Osteoblast (primary cell): ENCODE measurements at regions not wholly inside any gene's neighbourhood (a gene's known extent, or its start where the extent isn't known, plus 50 kb on each side); places are given as distances from the start of the nearest gene placed in this dataset.
"Not testable (repeated sequence)": the region's sequence is repeated elsewhere in the genome, so short reads cannot be mapped to it uniquely, and the experiment has no call there.

Experiments used
- DNase-seq: peaks from one replicate; pipeline ENCODE4 v3.0.0; 2011; ENCODE audit warnings: low spot score, mixed read lengths; ENCODE audit not compliant: insufficient read length; ENCODE audit errors: missing footprints
- H2AFZ ChIP-seq: 2 replicates; pipeline ENCODE4 v1.6.0; 2011; ENCODE audit warnings: mild to moderate bottlenecking, low read length
- H3K27ac ChIP-seq: 2 replicates; pipeline ENCODE4 v1.5.1; 2011; ENCODE audit warnings: mild to moderate bottlenecking, low read depth, low read length, moderate library complexity
- H3K27me3 ChIP-seq: 2 replicates; pipeline ENCODE4 v1.6.0; 2012; ENCODE audit warnings: mild to moderate bottlenecking, control low read depth, inconsistent platforms, low read length, moderate library complexity; ENCODE audit not compliant: insufficient read depth
- H3K36me3 ChIP-seq: 2 replicates; pipeline ENCODE4 v1.5.1; 2011; ENCODE audit warnings: mild to moderate bottlenecking, low read length, control low read depth, moderate library complexity; ENCODE audit not compliant: insufficient read depth
- H3K4me1 ChIP-seq: 2 replicates; pipeline ENCODE4 v1.5.1; 2011; ENCODE audit warnings: mild to moderate bottlenecking, low read length, control low read depth, moderate library complexity; ENCODE audit not compliant: insufficient read depth
- H3K4me2 ChIP-seq: 2 replicates; pipeline ENCODE4 v1.6.0; 2011; ENCODE audit warnings: mild to moderate bottlenecking, low read length; ENCODE audit not compliant: insufficient read depth
- H3K4me3 ChIP-seq: fragments of 200-600 bp; sonication (generic); 3 replicates; pipeline ENCODE4 v1.5.1; 2012; ENCODE audit warnings: mild to moderate bottlenecking, low read length, inconsistent platforms; ENCODE audit not compliant: insufficient read depth
- H3K79me2 ChIP-seq: 2 replicates; pipeline ENCODE4 v1.6.0; 2012; ENCODE audit warnings: mild to moderate bottlenecking, low read length, control low read depth, inconsistent platforms; ENCODE audit not compliant: insufficient read depth
- H3K9me3 ChIP-seq: 2 replicates; pipeline ENCODE4 v1.5.1; 2011; ENCODE audit warnings: low read depth, low read length, control low read depth
- H4K20me1 ChIP-seq: 2 replicates; pipeline ENCODE4 v1.6.0; 2012; ENCODE audit warnings: mild to moderate bottlenecking, low read length, control low read depth; ENCODE audit not compliant: insufficient read depth
- CTCF ChIP-seq: IDR thresholded peaks from 2 replicates; pipeline ENCODE4 v1.5.1; 2011; ENCODE audit warnings: mild to moderate bottlenecking, low read depth, low read length, moderate library complexity; ENCODE audit errors: extremely low read depth

DNA sequence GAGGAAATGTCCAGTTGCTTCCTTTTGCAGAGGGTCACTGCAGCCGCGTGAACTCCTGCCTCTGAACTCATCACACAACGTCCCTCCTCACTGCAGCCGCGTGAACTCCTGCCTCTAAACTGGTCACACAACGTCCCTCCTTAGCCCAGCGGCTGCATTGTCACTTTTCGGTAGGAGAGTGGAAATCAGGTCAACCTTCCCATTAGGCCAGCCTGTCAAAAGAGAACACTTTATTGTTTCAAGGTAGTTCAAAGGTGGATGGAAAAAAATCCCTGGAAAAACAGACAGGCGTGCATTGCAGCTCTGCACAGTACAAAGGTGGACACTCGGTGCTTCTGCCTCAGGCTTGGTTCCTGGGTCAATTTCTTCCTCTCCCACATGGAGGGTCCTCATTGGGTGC is 280.2 kb downstream of the FOXL1 start:
- H3K27ac ChIP-seq: no peak overlapping the region
- DNase-seq: no peak
- H3K27me3 ChIP-seq: peaks cover 5% of the 10 kb centered on the region
- H3K4me2 ChIP-seq: peak overlapping the region; percentile 12
- H3K36me3 ChIP-seq: no peaks in the 10 kb centered on the region
- no peaks in the 10 kb centered on the region for H3K9me3 ChIP-seq
- no peak for TF ChIP-seq CTCF
- H3K79me2 ChIP-seq: no peaks in the 10 kb centered on the region
- no peak overlapping the region for H3K4me3 ChIP-seq
- no peak overlapping the region for H2AFZ ChIP-seq
- peaks cover 11% of the 10 kb centered on the region for H3K4me1 ChIP-seq
- no peaks in the 10 kb centered on the region for H4K20me1 ChIP-seq

DNA sequence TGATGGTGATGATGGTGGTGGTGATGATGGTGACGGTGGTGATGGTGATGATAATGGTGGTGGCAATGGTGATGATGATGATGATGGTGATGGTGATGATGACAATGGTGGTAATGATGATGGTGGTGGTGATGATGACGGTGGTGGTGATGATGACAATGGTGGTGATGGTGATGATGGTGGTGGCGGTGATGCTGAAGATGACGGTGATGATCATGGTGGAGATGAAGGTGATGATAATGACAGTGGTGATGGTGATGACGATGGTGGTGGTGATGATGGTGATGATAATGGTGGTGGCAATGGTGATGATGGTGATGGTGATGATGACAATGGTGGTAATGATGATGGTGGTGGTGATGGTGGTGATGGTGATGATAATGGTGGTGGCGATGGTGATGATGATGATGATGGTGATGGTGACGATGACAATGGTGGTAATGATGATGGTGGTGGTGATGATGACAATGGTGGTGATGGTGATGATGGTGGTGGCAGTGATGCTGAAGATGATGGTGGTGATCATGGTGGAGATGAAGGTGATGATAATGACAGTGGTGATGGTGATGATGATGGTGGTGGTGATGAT is 283.0 kb downstream of the FOXL1 start:
- not testable (repeated sequence) for H4K20me1 ChIP-seq, DNase-seq, H3K36me3 ChIP-seq, H3K4me2 ChIP-seq, H3K27ac ChIP-seq, H3K4me3 ChIP-seq, H3K27me3 ChIP-seq, H2AFZ ChIP-seq, H3K9me3 ChIP-seq, H3K79me2 ChIP-seq
- H3K4me1 ChIP-seq: peaks cover 11% of the 10 kb centered on the region

DNA sequence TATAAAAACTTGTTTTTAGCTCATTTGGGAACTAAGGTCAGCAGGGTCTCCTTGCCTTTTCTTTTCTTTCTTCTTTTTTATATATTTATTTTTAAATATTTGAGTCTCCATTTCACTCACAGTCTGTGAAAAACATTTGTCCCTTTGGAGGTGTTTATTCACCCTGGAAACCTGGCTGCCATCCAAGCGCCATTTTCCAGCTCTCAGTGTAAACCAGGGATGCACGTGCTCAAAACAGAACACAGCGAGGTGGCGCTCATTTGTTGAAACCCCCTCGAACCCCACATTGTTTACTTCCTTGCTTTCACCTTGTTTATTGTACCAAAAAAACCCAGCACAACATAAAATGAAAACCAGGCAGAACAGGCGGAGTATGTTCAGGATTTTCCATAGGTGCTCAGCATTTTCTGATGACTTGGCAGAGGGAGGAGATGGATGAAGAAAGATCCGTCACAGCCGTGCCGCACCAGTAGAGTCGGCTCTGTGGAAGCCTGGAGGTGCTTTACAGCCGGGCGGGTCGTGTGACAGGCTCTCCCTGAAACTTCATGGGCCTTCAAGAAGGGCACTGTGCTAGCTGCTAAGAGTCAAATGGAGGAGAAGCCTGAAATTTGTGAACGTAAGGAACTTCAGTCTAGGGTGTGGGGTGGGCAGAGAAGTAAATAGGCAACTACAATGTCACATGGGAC is 284.4 kb downstream of the FOXL1 start:
- H3K36me3 ChIP-seq: no peaks in the 10 kb centered on the region
- H3K4me3 ChIP-seq: no peak overlapping the region
- H3K4me1 ChIP-seq: peaks cover 11% of the 10 kb centered on the region
- no peak overlapping the region for H3K27ac ChIP-seq
- no peaks in the 10 kb centered on the region for H3K79me2 ChIP-seq
- TF ChIP-seq CTCF: no peak
- no peaks in the 10 kb centered on the region for H3K9me3 ChIP-seq
- DNase-seq: no peak
- H3K4me2 ChIP-seq: no peak overlapping the region
- no peaks in the 10 kb centered on the region for H4K20me1 ChIP-seq
- peaks cover 11% of the 10 kb centered on the region for H3K27me3 ChIP-seq
- H2AFZ ChIP-seq: no peak overlapping the region

DNA sequence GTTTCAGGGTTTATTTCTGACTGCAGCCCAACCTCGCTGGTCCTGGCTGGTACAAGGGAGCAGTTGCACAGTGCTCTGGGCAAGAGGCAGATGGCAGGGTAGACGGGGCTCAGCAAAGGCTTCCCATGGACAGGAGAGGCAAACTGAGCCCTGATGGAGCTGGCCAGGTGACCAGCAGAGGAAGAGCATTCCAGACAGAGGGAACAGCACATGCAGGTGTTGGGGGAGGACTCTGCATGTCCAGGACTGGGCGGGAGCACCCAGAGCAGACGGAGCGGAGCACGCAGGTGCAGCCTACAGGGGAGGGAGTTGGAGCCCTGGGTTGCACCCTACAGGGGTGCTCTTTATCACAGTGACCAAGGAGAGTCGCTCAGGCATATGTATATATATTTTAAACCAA is 285.3 kb downstream of the FOXL1 start:
- Histone ChIP-seq H2AFZ (no peak overlapping the region), H3K79me2 (no peaks in the 10 kb centered on the region), H3K27me3 (peaks cover 17% of the 10 kb centered on the region), H3K4me3 (no peak overlapping the region), H3K4me2 (no peak overlapping the region), H3K4me1 (peaks cover 7% of the 10 kb centered on the region), H3K27ac (no peak overlapping the region), H3K36me3 (no peaks in the 10 kb centered on the region), H3K9me3 (no peaks in the 10 kb centered on the region), H4K20me1 (no peaks in the 10 kb centered on the region)
- DNase-seq: no peak
- TF ChIP-seq CTCF: no peak
